Calu3 (cell line): ENCODE measurements at regions not wholly inside any gene's neighbourhood (a gene's known extent, or its start where the extent isn't known, plus 50 kb on each side); places are given as distances from the start of the nearest gene placed in this dataset.

Source experiments
- BruUV-seq: library from RNA; stranded (reverse); fragments of 400-500 nt; replicated peaks from 2 replicates; lab custom pipeline; 2021; lab: Mats Ljungman, UMichigan
- CTCF ChIA-PET: fragments of 300-600 bp; sonication (Branson Sonifier 250); formaldehyde crosslinking; loops from one replicate; lab custom pipeline; 2022; ENCODE audit warnings: antibody characterized with exemption; lab: Charles Lee
- DNase-seq: peaks from one replicate; pipeline ENCODE4 v3.0.0; 2022
- H3K27ac Mint-ChIP-seq: one replicate; pipeline ENCODE4 v1.8.0; 2022; ENCODE audit warnings: mixed read lengths; ENCODE audit not compliant: unreplicated experiment
- H3K27me3 Mint-ChIP-seq: one replicate; pipeline ENCODE4 v1.8.0; 2022; ENCODE audit warnings: mixed read lengths; ENCODE audit not compliant: unreplicated experiment
- H3K36me3 Mint-ChIP-seq: one replicate; pipeline ENCODE4 v1.8.0; 2022; ENCODE audit warnings: mild to moderate bottlenecking, moderate library complexity, mixed read lengths; ENCODE audit not compliant: insufficient read depth, unreplicated experiment
- H3K4me1 Mint-ChIP-seq: one replicate; pipeline ENCODE4 v1.8.0; 2022; ENCODE audit warnings: mild to moderate bottlenecking, low read depth, mixed read lengths; ENCODE audit not compliant: unreplicated experiment
- H3K4me3 Mint-ChIP-seq: one replicate; pipeline ENCODE4 v1.8.0; 2022; ENCODE audit warnings: mild to moderate bottlenecking, low read depth, moderate library complexity, mixed read lengths; ENCODE audit not compliant: unreplicated experiment
- H3K9me3 Mint-ChIP-seq: one replicate; pipeline ENCODE4 v1.8.0; 2022; ENCODE audit warnings: low read depth, mixed read lengths; ENCODE audit not compliant: unreplicated experiment
- CTCF ChIP-seq: fragments of 200-600 bp; IDR thresholded peaks from one replicate; pipeline ENCODE4 v1.8.0; 2022; ENCODE audit warnings: antibody characterized with exemption; ENCODE audit not compliant: unreplicated experiment
- intact Hi-C: fragments of 100-400 bp; cut with micrococcal nuclease; formaldehyde crosslinking; loops from one replicate; pipeline ENCODE4 v1.10.0; 2022; ENCODE audit not compliant: unreplicated experiment

- no peak for DNase-seq
- H3K4me3 Mint-ChIP-seq: no peak overlapping the region
- H3K27ac Mint-ChIP-seq: no peak overlapping the region
- CTCF ChIA-PET: no interaction called here
- intact Hi-C loops: no loop called here
- peaks cover 67% of the 10 kb centered on the region for H3K27me3 Mint-ChIP-seq
- no peaks in the 10 kb centered on the region for H3K9me3 Mint-ChIP-seq
- no TSS peak for BruUV-seq
- no peaks in the 10 kb centered on the region for H3K36me3 Mint-ChIP-seq
- TF ChIP-seq CTCF: no peak
- no peaks in the 10 kb centered on the region for H3K4me1 Mint-ChIP-seq
Observed at GRCh38 chr20:4560667-4561066, 125.6 kb upstream of the PRNP start.

GRCh38 chr20:4559906-4560305, 126.3 kb upstream of the PRNP start:
- Mint-ChIP-seq H3K4me1 (peaks cover 6% of the 10 kb centered on the region), H3K9me3 (no peaks in the 10 kb centered on the region), H3K4me3 (no peak overlapping the region), H3K36me3 (no peaks in the 10 kb centered on the region), H3K27me3 (peaks cover 59% of the 10 kb centered on the region), H3K27ac (no peak overlapping the region)
- CTCF ChIA-PET: no interaction called here
- no TSS peak for BruUV-seq
- no peak for DNase-seq
- TF ChIP-seq CTCF: no peak
- intact Hi-C loops: no loop called here

- BruUV-seq: no TSS peak
- TF ChIP-seq CTCF: no peak
- Mint-ChIP-seq H3K4me3 (no peak overlapping the region), H3K9me3 (no peaks in the 10 kb centered on the region), H3K27ac (no peak overlapping the region), H3K36me3 (no peaks in the 10 kb centered on the region), H3K27me3 (peaks cover 51% of the 10 kb centered on the region), H3K4me1 (peaks cover 6% of the 10 kb centered on the region)
- intact Hi-C loops: no loop called here
- no peak for DNase-seq
- CTCF ChIA-PET: no interaction called here
Observed at GRCh38 chr20:4559106-4559505, 127.2 kb upstream of the PRNP start.

- CTCF ChIA-PET: interaction anchor here (0.7 kb wide), 1 partner anchor 21 kb away, joined by 4 read pairs; no protein-coding TSS in a partner anchor
- Mint-ChIP-seq H3K27me3 (peaks cover 40% of the 10 kb centered on the region), H3K27ac (no peak overlapping the region), H3K9me3 (no peaks in the 10 kb centered on the region), H3K36me3 (no peaks in the 10 kb centered on the region), H3K4me3 (no peak overlapping the region), H3K4me1 (peaks cover 6% of the 10 kb centered on the region)
- no peak for DNase-seq
- intact Hi-C loops: no loop called here
- no peak for TF ChIP-seq CTCF
- BruUV-seq: no TSS peak
Observed at GRCh38 chr20:4556781-4557180, 129.5 kb upstream of the PRNP start.
